ENCODE measurements at regions not wholly inside any gene's neighbourhood (a gene's known extent, or its start where the extent isn't known, plus 50 kb on each side); places are given as distances from the start of the nearest gene placed in this dataset.

DNA sequence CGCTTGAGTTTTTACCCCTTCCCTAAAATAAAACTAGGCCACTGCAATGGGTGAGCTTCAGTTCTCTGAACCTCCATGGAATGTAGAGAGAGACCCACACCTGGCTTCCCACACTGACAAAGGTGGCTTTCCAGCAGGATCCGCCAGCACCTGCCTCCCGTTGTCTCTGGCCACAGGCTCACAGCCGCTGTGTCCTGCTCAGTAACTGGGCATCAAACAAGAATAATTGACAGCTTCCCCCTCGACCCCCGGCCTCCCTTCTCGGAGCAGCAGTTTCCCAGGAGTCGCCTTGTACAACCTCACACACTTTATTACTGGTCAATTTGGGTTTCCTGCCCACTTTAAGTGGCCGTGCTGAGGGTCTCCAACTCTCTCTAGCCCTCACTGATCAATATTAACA lies 586.1 kb upstream of the PSMD7 start:
- H3K9ac ChIP-seq (ENCODE audit: low read length), result no peak overlapping the region
- no peaks in the 10 kb centered on the region for H3K9me3 ChIP-seq (ENCODE audit: insufficient read depth, low read depth, low read length)
- no peak overlapping the region for H3K18ac ChIP-seq (ENCODE audit: low read length)
- no peak overlapping the region for H3K4me3 ChIP-seq (ENCODE audit: low read depth, low read length)
- H3K79me1 ChIP-seq (ENCODE audit: low read length), result no peaks in the 10 kb centered on the region
- no peak overlapping the region for H2AFZ ChIP-seq (ENCODE audit: insufficient read depth, low read length, poor library complexity)
- no peak overlapping the region for H2BK120ac ChIP-seq (ENCODE audit: insufficient read depth, low read length, poor library complexity)
- no CpG with 5 or more reads among the region's 9 CpGs for WGBS (ENCODE audit: extremely low coverage, insufficient coverage, insufficient read length)
- no peaks in the 10 kb centered on the region for H3K36me3 ChIP-seq (ENCODE audit: control insufficient read depth in 1 of 2, insufficient read depth in 2 of 2, low read length in 2 of 2)
- H3K79me2 ChIP-seq (ENCODE audit: control insufficient read depth, insufficient read depth, low read length, poor library complexity), result no peaks in the 10 kb centered on the region
- no peak overlapping the region for H4K8ac ChIP-seq (ENCODE audit: low read depth, low read length)
- no peak overlapping the region for H3K23ac ChIP-seq (ENCODE audit: low read length)
- H3K4me1 ChIP-seq (ENCODE audit: control insufficient read depth in 1 of 2, insufficient read depth in 2 of 2, low read length in 2 of 2), result no peaks in the 10 kb centered on the region
- DNase-seq, result no peak
- no peak overlapping the region for H4K12ac ChIP-seq (ENCODE audit: low read depth, low read length)
- no peak overlapping the region for H2AK5ac ChIP-seq (ENCODE audit: low read length)
- no peaks in the 10 kb centered on the region for H3K27me3 ChIP-seq (ENCODE audit: insufficient read depth, low read length)
- no peak overlapping the region for H4K91ac ChIP-seq (ENCODE audit: low read depth, low read length)
- no peak overlapping the region for H2BK5ac ChIP-seq (ENCODE audit: low read depth, low read length, poor library complexity)
- no peak overlapping the region for H3K14ac ChIP-seq (ENCODE audit: low read length)
- H3K4ac ChIP-seq (ENCODE audit: low read depth, low read length), result no peak overlapping the region
- H3K4me2 ChIP-seq (ENCODE audit: low read length), result no peak overlapping the region
- H2BK12ac ChIP-seq (ENCODE audit: low read length), result no peak overlapping the region
- no peak overlapping the region for H3K27ac ChIP-seq (ENCODE audit: low read depth, low read length)

DNA sequence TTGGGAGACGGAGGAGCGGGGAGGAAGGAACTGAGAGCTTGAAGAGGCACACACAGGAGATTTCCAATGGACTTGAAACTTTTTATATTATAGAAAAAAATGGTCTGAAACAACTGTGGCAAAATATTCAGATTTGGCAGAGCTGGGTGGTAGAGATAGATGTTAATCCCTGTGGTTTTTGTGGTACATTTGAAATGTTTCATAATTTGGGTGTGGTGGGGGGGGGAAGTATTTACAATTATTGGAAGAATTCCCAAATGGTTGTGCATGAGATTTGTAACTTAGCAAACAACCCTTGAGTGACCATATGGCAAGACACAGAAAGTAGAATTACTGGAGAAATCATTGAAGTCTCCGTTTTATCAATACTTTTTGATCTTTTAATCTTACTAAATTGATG lies 588.8 kb upstream of the PSMD7 start:
- Histone ChIP-seq H2AFZ (ENCODE audit: insufficient read depth, low read length, poor library complexity) (no peak overlapping the region), H3K9me3 (ENCODE audit: insufficient read depth, low read depth, low read length) (no peaks in the 10 kb centered on the region), H3K14ac (ENCODE audit: low read length) (no peak overlapping the region), H3K27ac (ENCODE audit: low read depth, low read length) (no peak overlapping the region), H4K12ac (ENCODE audit: low read depth, low read length) (no peak overlapping the region), H4K8ac (ENCODE audit: low read depth, low read length) (no peak overlapping the region), H3K36me3 (ENCODE audit: control insufficient read depth in 1 of 2, insufficient read depth in 2 of 2, low read length in 2 of 2) (no peaks in the 10 kb centered on the region), H3K18ac (ENCODE audit: low read length) (no peak overlapping the region), H3K23ac (ENCODE audit: low read length) (no peak overlapping the region), H2BK120ac (ENCODE audit: insufficient read depth, low read length, poor library complexity) (no peak overlapping the region), H3K27me3 (ENCODE audit: insufficient read depth, low read length) (no peaks in the 10 kb centered on the region), H3K4me3 (ENCODE audit: low read depth, low read length) (no peak overlapping the region), H3K4me2 (ENCODE audit: low read length) (no peak overlapping the region), H3K4ac (ENCODE audit: low read depth, low read length) (no peak overlapping the region), H3K4me1 (ENCODE audit: control insufficient read depth in 1 of 2, insufficient read depth in 2 of 2, low read length in 2 of 2) (no peaks in the 10 kb centered on the region), H4K91ac (ENCODE audit: low read depth, low read length) (no peak overlapping the region), H3K79me2 (ENCODE audit: control insufficient read depth, insufficient read depth, low read length, poor library complexity) (no peaks in the 10 kb centered on the region), H3K79me1 (ENCODE audit: low read length) (no peaks in the 10 kb centered on the region), H2BK12ac (ENCODE audit: low read length) (no peak overlapping the region), H2AK5ac (ENCODE audit: low read length) (no peak overlapping the region), H3K9ac (ENCODE audit: low read length) (no peak overlapping the region), H2BK5ac (ENCODE audit: low read depth, low read length, poor library complexity) (no peak overlapping the region)
- WGBS (ENCODE audit: extremely low coverage, insufficient coverage, insufficient read length), result no CpG with 5 or more reads among the region's 3 CpGs
- DNase-seq, result no peak

- Histone ChIP-seq H2BK120ac (ENCODE audit: insufficient read depth, low read length, poor library complexity) (no peak overlapping the region), H3K79me2 (ENCODE audit: control insufficient read depth, insufficient read depth, low read length, poor library complexity) (no peaks in the 10 kb centered on the region), H3K4ac (ENCODE audit: low read depth, low read length) (no peak overlapping the region), H2AK5ac (ENCODE audit: low read length) (no peak overlapping the region), H3K36me3 (ENCODE audit: control insufficient read depth in 1 of 2, insufficient read depth in 2 of 2, low read length in 2 of 2) (no peaks in the 10 kb centered on the region), H3K9me3 (ENCODE audit: insufficient read depth, low read depth, low read length) (no peaks in the 10 kb centered on the region), H4K12ac (ENCODE audit: low read depth, low read length) (no peak overlapping the region), H2BK12ac (ENCODE audit: low read length) (no peak overlapping the region), H3K79me1 (ENCODE audit: low read length) (no peaks in the 10 kb centered on the region), H3K23ac (ENCODE audit: low read length) (no peak overlapping the region), H3K9ac (ENCODE audit: low read length) (no peak overlapping the region), H4K91ac (ENCODE audit: low read depth, low read length) (no peak overlapping the region), H3K4me1 (ENCODE audit: control insufficient read depth in 1 of 2, insufficient read depth in 2 of 2, low read length in 2 of 2) (no peaks in the 10 kb centered on the region), H3K27ac (ENCODE audit: low read depth, low read length) (no peak overlapping the region), H3K14ac (ENCODE audit: low read length) (no peak overlapping the region), H2BK5ac (ENCODE audit: low read depth, low read length, poor library complexity) (no peak overlapping the region), H3K27me3 (ENCODE audit: insufficient read depth, low read length) (no peaks in the 10 kb centered on the region), H2AFZ (ENCODE audit: insufficient read depth, low read length, poor library complexity) (no peak overlapping the region), H3K18ac (ENCODE audit: low read length) (no peak overlapping the region), H3K4me3 (ENCODE audit: low read depth, low read length) (no peak overlapping the region), H3K4me2 (ENCODE audit: low read length) (no peak overlapping the region), H4K8ac (ENCODE audit: low read depth, low read length) (no peak overlapping the region)
- no CpG with 5 or more reads among the region's 6 CpGs for WGBS (ENCODE audit: extremely low coverage, insufficient coverage, insufficient read length)
- DNase-seq, result no peak
Measured at GRCh38 chr16:73703891-73704290, 592.7 kb upstream of the PSMD7 start.

DNA sequence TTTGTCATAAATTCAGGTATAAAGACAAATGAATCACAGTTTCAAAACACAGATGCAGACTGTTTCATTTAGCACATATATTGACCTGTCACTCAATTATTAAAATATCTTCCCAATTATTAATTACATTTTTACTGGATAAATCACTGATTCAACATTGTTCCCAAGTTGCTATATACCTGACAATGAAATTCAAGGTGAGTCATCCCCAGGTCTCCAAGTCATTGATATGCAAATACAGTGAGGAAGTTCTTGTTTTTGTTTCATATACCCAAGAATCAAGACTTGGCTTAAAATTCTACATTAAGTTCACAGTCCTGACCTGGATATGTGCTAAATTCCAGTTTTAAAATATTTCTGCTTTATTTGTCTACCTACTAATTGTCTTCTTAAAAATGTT lies 599.3 kb upstream of the PSMD7 start:
- no peak overlapping the region for H3K4me3 ChIP-seq (ENCODE audit: low read depth, low read length)
- no peak for DNase-seq
- no peak overlapping the region for H4K12ac ChIP-seq (ENCODE audit: low read depth, low read length)
- H3K4me2 ChIP-seq (ENCODE audit: low read length), result no peak overlapping the region
- H2AFZ ChIP-seq (ENCODE audit: insufficient read depth, low read length, poor library complexity), result no peak overlapping the region
- no peaks in the 10 kb centered on the region for H3K27me3 ChIP-seq (ENCODE audit: insufficient read depth, low read length)
- no peak overlapping the region for H2BK120ac ChIP-seq (ENCODE audit: insufficient read depth, low read length, poor library complexity)
- H2BK12ac ChIP-seq (ENCODE audit: low read length), result no peak overlapping the region
- no peaks in the 10 kb centered on the region for H3K4me1 ChIP-seq (ENCODE audit: control insufficient read depth in 1 of 2, insufficient read depth in 2 of 2, low read length in 2 of 2)
- no peak overlapping the region for H3K4ac ChIP-seq (ENCODE audit: low read depth, low read length)
- H4K91ac ChIP-seq (ENCODE audit: low read depth, low read length), result no peak overlapping the region
- H3K79me2 ChIP-seq (ENCODE audit: control insufficient read depth, insufficient read depth, low read length, poor library complexity), result no peaks in the 10 kb centered on the region
- no peak overlapping the region for H3K14ac ChIP-seq (ENCODE audit: low read length)
- no peak overlapping the region for H3K27ac ChIP-seq (ENCODE audit: low read depth, low read length)
- no peak overlapping the region for H3K9ac ChIP-seq (ENCODE audit: low read length)
- H4K8ac ChIP-seq (ENCODE audit: low read depth, low read length), result no peak overlapping the region
- H2BK5ac ChIP-seq (ENCODE audit: low read depth, low read length, poor library complexity), result no peak overlapping the region
- H3K36me3 ChIP-seq (ENCODE audit: control insufficient read depth in 1 of 2, insufficient read depth in 2 of 2, low read length in 2 of 2), result no peaks in the 10 kb centered on the region
- H3K79me1 ChIP-seq (ENCODE audit: low read length), result no peaks in the 10 kb centered on the region
- H3K23ac ChIP-seq (ENCODE audit: low read length), result no peak overlapping the region
- no peak overlapping the region for H2AK5ac ChIP-seq (ENCODE audit: low read length)
- H3K18ac ChIP-seq (ENCODE audit: low read length), result no peak overlapping the region
- no peaks in the 10 kb centered on the region for H3K9me3 ChIP-seq (ENCODE audit: insufficient read depth, low read depth, low read length)

DNA sequence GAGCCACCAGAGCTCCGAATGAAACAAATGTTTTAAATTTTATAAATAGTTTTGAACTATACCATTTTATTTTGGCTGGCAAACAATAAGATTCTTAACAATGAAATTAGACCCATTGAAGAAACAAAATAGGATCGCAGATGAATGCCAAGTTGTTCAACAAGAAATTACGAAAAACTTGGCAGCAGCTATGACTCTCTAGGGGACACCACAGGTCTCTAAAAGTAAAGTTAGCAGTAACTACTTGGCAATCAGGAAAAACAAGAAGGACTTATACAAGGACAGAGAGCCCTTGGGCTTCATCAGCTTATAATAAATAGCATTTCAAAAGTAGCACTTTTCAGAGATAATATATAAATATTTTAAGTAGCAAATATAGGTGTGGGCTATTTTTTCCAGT lies 603.8 kb upstream of the PSMD7 start:
- H3K79me1 ChIP-seq (ENCODE audit: low read length), result no peaks in the 10 kb centered on the region
- H2AK5ac ChIP-seq (ENCODE audit: low read length), result no peak overlapping the region
- H2BK12ac ChIP-seq (ENCODE audit: low read length), result no peak overlapping the region
- no peak overlapping the region for H2BK120ac ChIP-seq (ENCODE audit: insufficient read depth, low read length, poor library complexity)
- H3K14ac ChIP-seq (ENCODE audit: low read length), result no peak overlapping the region
- H3K4me1 ChIP-seq (ENCODE audit: control insufficient read depth in 1 of 2, insufficient read depth in 2 of 2, low read length in 2 of 2), result no peaks in the 10 kb centered on the region
- no CpG with 5 or more reads among the region's 3 CpGs for WGBS (ENCODE audit: extremely low coverage, insufficient coverage, insufficient read length)
- H3K9me3 ChIP-seq (ENCODE audit: insufficient read depth, low read depth, low read length), result no peaks in the 10 kb centered on the region
- H2BK5ac ChIP-seq (ENCODE audit: low read depth, low read length, poor library complexity), result no peak overlapping the region
- H3K27ac ChIP-seq (ENCODE audit: low read depth, low read length), result no peak overlapping the region
- H3K18ac ChIP-seq (ENCODE audit: low read length), result no peak overlapping the region
- H3K79me2 ChIP-seq (ENCODE audit: control insufficient read depth, insufficient read depth, low read length, poor library complexity), result no peaks in the 10 kb centered on the region
- no peak overlapping the region for H4K12ac ChIP-seq (ENCODE audit: low read depth, low read length)
- no peak overlapping the region for H3K4me2 ChIP-seq (ENCODE audit: low read length)
- no peak overlapping the region for H4K8ac ChIP-seq (ENCODE audit: low read depth, low read length)
- H3K9ac ChIP-seq (ENCODE audit: low read length), result no peak overlapping the region
- no peaks in the 10 kb centered on the region for H3K36me3 ChIP-seq (ENCODE audit: control insufficient read depth in 1 of 2, insufficient read depth in 2 of 2, low read length in 2 of 2)
- no peak overlapping the region for H2AFZ ChIP-seq (ENCODE audit: insufficient read depth, low read length, poor library complexity)
- DNase-seq, result no peak
- H4K91ac ChIP-seq (ENCODE audit: low read depth, low read length), result no peak overlapping the region
- H3K4ac ChIP-seq (ENCODE audit: low read depth, low read length), result no peak overlapping the region
- H3K23ac ChIP-seq (ENCODE audit: low read length), result no peak overlapping the region
- H3K4me3 ChIP-seq (ENCODE audit: low read depth, low read length), result no peak overlapping the region
- H3K27me3 ChIP-seq (ENCODE audit: insufficient read depth, low read length), result no peaks in the 10 kb centered on the region
